SK-N-SH (cell line): ENCODE measurements at regions not wholly inside any gene's neighbourhood (a gene's known extent, or its start where the extent isn't known, plus 50 kb on each side); places are given as distances from the start of the nearest gene placed in this dataset.

Experiments used
- EP300 ChIP-seq, 2 experiments: IDR thresholded peaks; 2 replicates each; pipeline versions ENCODE4 v1.4.0 to v1.6.1; 2012; ENCODE audit warnings: borderline replicate concordance in 1 of 2, low read depth in 1 of 2, low read length in 1 of 2
- FOXM1 ChIP-seq: IDR thresholded peaks from 2 replicates; pipeline ENCODE4 v1.4.0; 2012; ENCODE audit warnings: low read depth, mild to moderate bottlenecking
- POLR2AphosphoS5 ChIP-seq: IDR thresholded peaks from 2 replicates; pipeline ENCODE4 v1.6.1; 2012; ENCODE audit warnings: low read depth, low read length
- SIN3A ChIP-seq: IDR thresholded peaks from 2 replicates; pipeline ENCODE4 v1.6.1; 2012; ENCODE audit warnings: low read depth, mild to moderate bottlenecking, low read length, moderate library complexity, borderline replicate concordance
- TCF12 ChIP-seq: IDR thresholded peaks from 2 replicates; pipeline ENCODE4 v1.4.0; 2012
- TEAD4 ChIP-seq: IDR thresholded peaks from 2 replicates; pipeline ENCODE4 v1.4.0; 2012; ENCODE audit warnings: mild to moderate bottlenecking, borderline replicate concordance; ENCODE audit not compliant: insufficient read depth
- TF ChIP-seq, protein P1 (sequence below): fragments of 200-600 bp; sonication (generic); IDR thresholded peaks from 2 replicates; pipeline ENCODE4 v1.6.1; 2017; ENCODE audit warnings: antibody characterized with exemption, mild to moderate bottlenecking, moderate library complexity
- TF ChIP-seq, protein P2 (sequence below): fragments of 150-350 bp; IDR thresholded peaks from 2 replicates; pipeline ENCODE4 v1.6.1; 2017; ENCODE audit warnings: antibody characterized with exemption, low read length, low read depth, borderline replicate concordance

DNA sequence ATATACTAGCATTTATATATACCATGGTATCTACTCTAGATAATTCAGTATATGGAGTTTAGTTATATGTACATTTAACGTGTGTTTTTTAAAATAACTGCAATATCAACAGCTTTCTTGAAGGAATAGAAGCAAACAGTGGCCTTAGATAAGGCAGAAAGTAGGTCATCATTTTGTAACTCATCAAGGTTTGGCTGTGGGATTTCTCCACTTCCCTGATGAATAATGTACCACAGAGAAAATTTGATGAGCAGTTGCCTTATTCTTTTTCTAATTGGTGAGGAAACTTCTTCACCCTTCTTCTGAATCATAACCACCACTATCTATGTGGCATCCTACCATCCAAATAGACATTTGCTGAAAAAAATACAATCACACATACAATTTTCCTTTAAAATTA lies 590.2 kb upstream of the SPRY2 start:
- no peak for TF ChIP-seq POLR2AphosphoS5
- TF ChIP-seq FOXM1 = no peak
- no peak for TF ChIP-seq EP300 (IDR thresholded peaks at IDR 0.05; ENCODE audit: borderline replicate concordance in 1 of 2, low read depth in 1 of 2, low read length in 1 of 2)
- TF ChIP-seq SIN3A = no peak
- no peak for TF ChIP-seq TCF12
- TF ChIP-seq, protein P1, sequence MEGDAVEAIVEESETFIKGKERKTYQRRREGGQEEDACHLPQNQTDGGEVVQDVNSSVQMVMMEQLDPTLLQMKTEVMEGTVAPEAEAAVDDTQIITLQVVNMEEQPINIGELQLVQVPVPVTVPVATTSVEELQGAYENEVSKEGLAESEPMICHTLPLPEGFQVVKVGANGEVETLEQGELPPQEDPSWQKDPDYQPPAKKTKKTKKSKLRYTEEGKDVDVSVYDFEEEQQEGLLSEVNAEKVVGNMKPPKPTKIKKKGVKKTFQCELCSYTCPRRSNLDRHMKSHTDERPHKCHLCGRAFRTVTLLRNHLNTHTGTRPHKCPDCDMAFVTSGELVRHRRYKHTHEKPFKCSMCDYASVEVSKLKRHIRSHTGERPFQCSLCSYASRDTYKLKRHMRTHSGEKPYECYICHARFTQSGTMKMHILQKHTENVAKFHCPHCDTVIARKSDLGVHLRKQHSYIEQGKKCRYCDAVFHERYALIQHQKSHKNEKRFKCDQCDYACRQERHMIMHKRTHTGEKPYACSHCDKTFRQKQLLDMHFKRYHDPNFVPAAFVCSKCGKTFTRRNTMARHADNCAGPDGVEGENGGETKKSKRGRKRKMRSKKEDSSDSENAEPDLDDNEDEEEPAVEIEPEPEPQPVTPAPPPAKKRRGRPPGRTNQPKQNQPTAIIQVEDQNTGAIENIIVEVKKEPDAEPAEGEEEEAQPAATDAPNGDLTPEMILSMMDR = no peak
- TF ChIP-seq TEAD4 = no peak
- TF ChIP-seq, protein P2, sequence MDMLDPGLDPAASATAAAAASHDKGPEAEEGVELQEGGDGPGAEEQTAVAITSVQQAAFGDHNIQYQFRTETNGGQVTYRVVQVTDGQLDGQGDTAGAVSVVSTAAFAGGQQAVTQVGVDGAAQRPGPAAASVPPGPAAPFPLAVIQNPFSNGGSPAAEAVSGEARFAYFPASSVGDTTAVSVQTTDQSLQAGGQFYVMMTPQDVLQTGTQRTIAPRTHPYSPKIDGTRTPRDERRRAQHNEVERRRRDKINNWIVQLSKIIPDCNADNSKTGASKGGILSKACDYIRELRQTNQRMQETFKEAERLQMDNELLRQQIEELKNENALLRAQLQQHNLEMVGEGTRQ = no peak
